Stimulated activated CD4-positive, alpha-beta T cell treated with anti-CD3 and anti-CD28 coated beads, TNF-alpha, amount 100 ng/mL, for 24 hours (primary cell): ENCODE measurements at regions not wholly inside any gene's neighbourhood (a gene's known extent, or its start where the extent isn't known, plus 50 kb on each side); places are given as distances from the start of the nearest gene placed in this dataset.
"Not testable (repeated sequence)": the region's sequence is repeated elsewhere in the genome, so short reads cannot be mapped to it uniquely, and the experiment has no call there.

Source experiments
- DNase-seq, 3 experiments: peaks; one replicate each; pipeline ENCODE4 v3.0.0-alpha.2; 2020; ENCODE audit warnings: low read depth in 3 of 3

DNA sequence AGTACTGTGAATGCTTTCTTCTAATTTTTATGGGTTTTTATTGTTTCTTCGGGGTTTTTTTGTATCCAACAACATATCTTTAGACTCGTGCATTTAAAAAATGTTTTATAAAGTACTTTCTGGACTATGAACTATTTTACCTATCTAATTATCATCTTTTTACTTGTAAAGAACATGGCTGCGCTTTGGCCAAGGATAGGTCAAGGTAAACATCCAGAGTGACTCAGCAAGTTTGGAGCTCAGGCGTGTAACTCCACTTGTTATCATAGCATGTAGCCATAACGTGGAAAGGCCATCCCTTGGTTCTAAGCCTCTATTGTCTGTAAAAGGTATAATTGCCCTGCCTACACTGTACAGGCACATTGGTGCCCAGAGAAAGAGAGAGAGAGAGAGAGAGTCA lies 818.0 kb upstream of the GOT2 start:
- no peak for DNase-seq

DNA sequence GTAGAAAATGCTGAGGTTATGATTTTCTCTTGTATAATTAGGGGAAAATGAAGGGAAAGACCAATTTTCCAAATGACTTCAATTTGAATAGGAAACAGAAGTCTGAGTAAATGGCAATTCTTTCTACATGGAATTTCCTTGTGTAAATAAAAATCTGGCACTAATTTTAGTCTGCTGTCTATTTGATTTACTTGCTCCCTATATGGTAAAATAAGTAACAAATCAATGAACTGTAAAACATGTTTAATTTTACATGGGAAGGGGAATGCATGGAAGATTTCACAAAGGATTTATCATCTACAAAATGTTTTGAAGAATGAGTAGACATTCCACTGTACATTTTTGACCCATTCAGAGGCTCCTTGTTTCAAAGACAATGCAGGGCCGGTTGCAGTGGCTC lies 811.6 kb upstream of the GOT2 start:
- no peak for DNase-seq

DNA sequence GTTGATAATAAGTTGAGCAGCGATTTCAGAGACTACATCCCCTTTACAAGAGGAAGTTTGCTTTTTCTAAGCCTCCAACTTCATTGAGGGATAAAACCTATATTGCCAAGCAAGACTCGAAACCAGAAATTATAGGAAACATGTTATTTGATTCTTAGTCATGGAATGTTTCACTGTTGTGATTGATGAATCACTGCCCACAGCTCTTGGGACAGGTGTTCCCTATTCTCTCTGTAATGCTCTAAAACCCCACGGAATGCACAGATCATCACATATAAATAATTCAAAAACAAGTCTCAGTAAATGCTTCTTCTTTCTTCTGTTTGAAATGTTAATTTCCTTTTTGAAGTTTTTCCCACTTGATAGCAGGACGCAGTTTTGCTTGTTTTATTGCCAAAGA lies 809.5 kb upstream of the GOT2 start:
- DNase-seq, result no peak

DNA sequence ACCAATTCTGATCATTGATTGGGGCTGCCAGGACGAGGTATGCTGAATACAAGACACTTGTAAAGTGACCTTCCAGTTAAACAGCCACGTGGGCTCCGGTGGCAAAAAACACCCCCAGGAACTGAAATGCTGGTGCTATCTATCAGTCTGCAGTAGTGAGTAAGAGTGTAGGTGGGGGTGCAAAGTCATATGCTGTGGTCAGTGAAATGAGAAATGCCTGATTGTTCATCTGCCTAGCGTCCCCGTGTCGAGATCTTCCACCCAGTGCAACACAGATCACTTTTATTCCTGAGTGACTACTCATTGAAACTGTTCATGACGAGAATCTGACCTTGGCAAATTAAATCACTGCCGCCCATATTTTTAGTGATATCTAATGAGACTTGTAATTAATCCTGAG lies 806.5 kb upstream of the GOT2 start:
- DNase-seq, result no peak

DNA sequence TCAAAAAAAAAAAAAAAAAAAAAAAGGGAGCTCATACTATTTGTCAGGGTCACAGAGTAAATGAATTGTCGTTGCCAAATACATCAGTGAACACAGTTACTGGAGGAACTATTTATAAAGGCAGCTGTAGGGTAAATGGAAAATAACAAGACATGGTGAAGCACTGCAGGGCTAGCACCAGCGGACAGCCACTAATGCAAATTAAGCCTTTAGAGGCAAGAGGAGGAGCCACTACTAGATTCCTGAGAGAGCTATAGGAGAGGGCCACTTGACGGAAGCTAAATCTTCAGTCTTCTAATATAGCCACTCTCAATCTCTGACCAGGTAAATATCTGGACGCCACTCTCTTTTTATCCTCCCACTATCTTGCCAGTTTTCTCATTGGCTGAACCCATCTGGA lies 801.2 kb upstream of the GOT2 start:
- no peak for DNase-seq

DNA sequence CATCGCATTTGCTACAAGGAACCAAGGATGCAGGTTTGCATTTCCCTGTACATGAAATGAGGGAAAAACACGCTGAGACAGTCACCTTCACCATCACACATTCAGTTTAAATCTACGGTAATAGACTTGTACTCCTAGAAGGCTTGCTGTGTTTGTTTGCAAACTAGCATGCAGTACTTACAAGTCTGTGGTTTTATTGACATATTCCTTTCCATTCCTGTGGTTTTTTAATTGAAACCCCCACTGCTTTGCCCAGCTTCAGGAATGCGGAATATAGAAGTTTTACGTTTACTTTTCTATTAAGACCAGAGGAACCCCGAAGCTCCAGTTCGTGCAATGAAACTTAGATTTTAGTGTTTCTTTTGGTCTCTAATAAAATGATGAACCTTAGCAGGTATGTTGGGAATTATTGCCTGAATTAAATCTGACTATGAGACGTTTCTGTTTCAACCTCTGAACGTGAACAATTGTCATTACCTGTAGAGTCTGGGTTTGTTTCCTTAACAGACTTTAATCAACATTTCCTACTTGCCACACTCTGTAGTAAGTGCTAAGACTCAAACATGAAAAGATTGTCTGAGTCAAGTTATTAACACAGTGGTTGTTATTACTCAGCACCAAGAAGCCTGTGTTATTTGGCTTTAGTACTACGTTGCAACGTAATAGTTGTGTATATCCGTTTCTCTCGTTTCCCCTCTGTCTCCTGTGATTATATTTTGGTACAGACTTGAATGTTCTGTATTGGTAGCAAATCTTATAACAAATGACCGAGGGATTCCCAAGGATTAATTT lies 793.3 kb upstream of the GOT2 start:
- DNase-seq, result no peak

DNA sequence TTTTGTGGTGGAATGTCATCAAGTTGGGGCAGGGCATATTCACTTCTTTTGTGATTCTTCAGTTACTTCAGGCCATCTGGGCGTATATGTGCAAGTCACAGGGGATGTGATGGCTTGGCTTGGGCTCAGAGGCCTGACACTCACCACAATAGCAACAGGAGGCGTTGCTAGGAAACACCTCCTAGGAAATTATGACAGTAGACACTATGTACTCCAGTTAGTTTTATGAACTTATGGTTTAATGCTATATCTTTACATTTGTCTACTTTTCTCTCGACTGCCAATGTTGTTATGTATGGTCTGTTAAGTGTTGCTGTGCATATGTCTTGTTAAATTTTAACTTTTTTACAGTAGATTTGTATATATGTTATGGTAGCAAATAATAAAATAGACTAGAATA lies 788.7 kb upstream of the GOT2 start:
- no peak for DNase-seq

DNA sequence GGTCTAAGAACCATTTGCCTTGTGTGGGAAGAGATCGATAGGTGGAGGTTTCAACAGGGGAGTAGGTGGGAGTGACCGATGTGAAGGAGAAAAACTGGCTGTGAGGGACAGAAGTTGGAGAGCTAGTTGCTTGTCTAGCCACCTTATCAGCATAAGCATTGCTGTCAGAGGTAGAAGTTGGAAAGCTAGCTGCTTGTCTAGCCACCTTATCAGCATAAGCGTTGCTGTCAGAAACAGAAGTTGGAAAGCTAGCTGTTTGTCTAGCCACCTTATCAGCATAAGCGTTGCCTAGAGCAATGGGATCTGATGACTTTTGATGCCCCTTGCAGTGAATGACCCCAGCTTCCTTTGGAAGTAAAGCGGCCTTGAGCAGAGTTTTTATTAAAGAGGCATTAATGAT lies 784.6 kb upstream of the GOT2 start:
- not testable (repeated sequence) for DNase-seq

DNA sequence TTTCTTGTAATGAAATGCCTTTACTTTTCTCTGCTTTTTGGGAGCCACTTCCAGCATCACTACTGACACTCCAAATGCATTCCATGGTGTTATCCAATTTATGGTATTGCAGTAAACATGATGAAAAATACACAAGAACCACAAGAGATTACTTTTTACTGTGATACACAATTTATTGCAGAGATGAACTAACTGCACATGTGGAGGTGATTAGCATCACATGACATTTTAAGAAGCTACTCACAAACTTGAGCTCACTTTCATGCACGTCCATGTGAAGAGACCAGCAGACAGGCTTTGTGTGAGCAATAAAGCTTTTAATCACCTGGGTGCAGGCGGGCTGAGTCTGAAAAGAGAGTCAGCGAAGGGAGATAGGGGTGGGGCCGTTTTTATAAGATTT lies 780.5 kb upstream of the GOT2 start:
- no peak for DNase-seq

DNA sequence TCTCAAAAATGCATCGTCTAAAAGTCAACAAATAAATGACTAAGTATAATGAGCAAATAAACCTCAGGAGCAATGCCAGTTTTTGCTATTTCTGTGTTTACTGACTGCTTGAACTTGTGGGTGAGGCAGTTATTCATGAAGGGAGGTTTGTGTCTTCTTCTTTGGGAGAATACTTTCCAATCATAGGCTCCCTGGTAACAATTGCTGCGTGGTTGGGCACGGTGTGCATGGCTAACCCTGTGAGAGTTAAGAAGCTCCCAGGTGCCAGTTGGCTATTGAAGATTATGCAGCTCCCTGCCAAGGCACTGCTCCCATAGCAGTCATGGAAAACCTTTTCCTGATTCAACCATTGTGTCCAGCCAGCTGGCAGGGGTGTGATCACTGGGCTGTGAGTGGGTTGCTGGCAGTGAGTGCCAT lies 775.9 kb upstream of the GOT2 start:
- no peak for DNase-seq

DNA sequence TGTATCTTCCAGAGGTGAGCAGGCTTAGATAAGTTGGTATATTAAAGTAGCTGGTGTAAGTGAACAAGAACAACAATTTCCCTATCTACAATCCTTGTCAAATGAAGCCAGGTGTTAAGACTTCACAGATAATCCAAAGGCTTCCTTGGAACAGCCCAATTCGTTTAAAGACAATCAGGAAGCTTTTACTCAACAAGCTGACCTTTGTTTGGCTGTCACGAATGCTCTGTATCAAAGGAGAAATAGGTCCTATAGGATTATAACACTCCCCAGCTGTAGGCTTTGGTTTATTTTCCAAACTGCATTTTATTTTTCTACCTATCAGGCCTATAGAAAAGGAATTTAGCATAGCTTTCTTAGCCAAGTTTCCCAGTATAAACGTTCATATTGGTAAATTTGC lies 766.5 kb upstream of the GOT2 start:
- DNase-seq, result no peak

DNA sequence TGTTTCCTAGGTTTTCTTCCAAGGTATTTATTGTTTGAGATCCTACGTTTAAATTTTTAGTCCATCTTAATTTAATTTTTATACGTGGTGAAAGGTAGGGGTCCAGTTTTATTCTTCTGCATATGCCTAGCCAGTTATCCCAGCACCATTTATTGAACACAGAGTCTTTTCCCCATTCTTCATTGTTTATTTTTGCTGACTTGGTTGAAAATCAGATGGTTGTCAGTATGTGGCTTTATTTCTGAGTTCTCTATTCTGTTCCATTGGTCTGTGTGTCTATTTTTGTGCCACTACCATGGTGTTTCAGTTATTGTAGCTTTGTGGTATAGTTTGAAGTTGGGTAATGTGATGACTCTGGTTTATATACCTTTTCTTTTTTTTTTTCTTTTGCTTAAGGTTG lies 753.0 kb upstream of the GOT2 start:
- no peak for DNase-seq

DNA sequence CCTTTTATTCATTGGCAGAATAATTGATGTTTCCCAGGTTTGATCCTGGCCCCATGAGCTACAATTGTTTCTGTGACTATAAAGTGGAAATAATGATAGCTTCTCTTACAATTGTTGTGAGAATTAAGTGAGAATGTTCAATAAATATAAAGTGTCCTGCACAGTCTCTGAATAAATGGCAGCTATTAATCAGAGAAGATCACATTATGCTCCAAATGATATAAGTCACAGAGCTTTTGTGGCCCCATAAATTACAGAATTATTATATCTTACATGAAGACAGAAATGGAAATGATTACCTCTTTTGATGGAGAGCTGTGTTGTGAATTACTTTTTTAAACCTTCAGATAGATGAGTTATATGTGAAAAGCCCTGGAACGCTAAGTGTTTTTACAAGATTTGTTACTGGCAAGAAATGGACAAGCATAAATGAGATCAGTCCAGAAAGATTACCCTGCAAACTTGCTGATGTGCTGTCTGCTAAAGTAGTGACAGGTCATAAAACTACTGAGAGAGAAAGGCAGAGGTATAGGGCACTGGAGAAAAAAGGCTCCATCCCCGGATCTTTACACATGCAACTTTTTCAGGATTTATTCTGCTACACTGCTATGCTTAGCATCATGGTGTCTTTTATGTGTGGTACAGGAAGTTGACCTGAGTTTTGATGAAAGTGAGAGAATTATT lies 750.9 kb upstream of the GOT2 start:
- DNase-seq, result no peak

DNA sequence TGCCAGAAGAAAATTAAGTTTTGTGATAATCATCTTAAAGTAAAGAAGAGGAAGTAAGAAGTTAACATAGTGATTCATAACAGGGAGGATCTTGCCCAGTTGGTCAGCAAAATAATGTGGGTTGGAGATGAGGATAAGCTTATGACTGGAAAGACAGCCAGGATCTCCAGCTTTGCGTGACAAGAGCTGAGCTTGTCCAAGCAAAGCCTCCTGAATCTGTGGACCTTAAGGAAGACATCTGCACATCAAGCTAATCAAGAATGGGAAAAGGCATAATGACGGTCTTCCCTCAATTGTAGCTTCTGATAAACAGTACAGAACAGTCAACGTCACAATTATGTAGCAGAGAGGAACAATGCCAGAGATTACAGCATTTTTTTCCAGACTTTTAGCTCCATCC lies 744.7 kb upstream of the GOT2 start:
- DNase-seq, result no peak

DNA sequence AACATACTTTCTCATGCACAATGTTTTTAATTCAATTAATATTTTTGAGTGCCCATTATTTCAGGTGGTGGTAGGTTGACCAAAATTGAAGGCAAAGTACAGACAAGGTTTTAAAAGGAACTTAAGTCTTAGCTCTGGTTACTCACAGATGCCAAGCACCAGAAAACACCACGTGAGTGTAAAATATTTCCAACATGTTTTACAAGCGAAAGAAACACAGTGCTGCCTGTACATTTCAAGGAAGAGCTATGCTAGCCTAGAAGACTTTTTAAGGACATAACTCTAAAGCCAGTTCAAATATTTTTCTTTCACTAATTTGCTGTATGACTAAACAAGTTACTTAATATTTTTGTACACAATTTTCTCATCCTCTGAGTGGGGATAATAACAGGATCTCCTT lies 736.4 kb upstream of the GOT2 start:
- no peak for DNase-seq

DNA sequence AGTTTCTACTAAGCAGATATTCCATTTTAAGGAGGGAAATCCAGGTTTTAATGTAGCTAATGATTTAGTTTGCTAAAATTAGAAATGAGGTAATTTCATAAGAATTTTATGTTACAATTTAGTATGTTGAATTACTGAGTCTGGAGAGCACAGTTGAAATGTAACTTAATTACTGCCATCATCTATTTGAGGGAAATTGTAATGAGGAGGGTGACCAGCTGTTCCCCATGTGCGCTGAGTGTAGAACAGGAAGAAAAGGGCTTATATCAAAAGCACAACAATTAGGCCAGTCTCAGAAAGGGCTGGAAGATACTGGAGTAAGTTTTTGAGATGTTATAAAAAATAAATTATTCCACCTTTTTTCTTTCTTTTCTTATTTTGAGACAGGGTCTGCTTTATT lies 735.1 kb upstream of the GOT2 start:
- DNase-seq, result no peak

DNA sequence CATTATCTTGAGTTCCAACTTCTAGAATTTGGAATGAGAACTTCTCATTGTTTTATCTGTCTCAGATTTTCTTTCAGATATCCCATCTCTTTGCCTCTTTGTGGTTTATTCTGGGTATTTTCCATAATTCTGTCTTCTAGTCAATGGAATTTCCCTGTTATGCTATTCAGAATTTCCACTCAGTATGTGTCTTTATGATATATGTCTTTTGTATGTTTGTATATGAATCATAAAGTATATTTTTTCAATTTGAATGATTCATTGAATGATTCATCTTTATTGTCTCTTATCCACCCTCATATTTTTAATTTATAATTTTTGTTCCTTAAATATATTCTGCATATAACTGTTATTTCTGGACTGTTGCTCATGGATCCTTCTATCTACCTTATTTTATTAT lies 729.7 kb upstream of the GOT2 start:
- DNase-seq, result no peak

DNA sequence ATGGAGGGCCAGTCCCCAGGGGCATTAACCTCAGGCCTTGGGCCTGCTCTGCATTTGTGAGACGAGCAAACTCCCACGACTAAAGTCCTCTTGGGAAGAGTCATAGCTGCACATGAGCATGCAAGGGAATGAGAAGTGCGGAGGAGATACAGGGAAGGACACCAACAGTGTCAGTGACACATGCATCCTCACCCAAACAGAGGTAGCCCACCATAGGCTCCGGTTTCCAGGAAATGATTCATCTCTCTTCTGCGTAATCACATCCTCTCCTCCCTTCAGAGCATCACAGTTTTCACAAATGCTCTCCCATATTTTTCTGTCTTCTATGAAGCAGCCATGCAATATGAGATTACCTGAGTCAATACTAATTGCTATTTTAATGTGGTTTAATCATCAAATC lies 725.7 kb upstream of the GOT2 start:
- no peak for DNase-seq

DNA sequence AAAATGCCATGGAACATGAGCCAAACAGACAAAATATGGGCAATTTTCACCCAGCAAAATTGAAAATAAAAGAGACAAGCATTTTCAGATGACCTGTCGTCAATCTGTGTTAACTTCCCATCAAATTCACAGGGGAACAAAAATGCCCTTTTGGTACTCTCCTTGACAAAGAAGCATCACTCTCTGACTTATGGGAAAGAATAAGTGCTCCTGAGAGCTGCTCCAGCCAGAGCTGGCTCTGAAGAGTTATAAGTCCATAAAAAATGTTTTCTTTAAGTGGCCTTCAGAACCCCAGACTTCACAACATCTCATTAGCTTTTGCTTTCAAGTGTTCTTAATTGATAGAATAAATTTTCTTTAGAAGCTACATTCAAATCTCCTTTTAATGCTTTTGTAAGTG lies 721.4 kb upstream of the GOT2 start:
- no peak for DNase-seq

DNA sequence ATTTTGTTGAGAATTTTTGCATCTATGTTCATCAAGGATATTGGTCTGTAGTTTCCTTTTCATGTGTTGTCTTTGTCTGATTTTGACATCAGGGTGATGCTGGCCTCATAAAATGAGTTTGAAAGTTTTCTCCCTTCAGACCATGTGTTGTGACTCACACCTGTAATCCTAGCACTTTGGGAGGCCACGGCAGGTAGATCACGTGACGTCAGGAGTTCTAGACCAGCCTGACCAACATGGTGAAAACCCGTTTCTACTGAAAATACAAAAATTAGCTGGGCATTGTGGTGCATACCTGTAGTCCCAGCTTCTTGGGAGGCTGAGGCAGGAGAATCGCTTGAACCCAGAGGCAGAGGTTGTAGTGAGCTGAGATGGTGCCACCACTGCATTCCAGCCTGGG lies 716.4 kb upstream of the GOT2 start:
- DNase-seq, result not testable (repeated sequence)

DNA sequence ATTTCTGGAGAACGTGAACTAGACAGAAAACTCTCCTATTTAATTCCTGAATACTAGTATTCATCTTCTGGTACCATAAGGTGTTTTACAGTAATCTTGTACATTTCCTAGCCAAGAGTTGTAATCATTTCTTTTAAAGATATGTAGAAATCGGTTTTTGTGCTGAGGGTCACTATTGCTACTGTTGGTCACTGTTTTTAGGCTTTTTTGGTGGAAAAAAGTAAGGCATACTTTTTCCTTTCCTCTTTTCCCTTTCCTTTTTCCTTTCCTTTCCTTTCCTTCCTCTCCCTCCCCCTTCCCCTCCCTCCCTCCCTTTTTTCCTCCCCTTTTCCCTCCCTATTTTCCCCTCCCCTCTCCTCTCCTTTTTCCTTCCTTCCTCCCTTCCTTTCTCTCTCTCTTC lies 706.4 kb upstream of the GOT2 start:
- DNase-seq, result no peak

DNA sequence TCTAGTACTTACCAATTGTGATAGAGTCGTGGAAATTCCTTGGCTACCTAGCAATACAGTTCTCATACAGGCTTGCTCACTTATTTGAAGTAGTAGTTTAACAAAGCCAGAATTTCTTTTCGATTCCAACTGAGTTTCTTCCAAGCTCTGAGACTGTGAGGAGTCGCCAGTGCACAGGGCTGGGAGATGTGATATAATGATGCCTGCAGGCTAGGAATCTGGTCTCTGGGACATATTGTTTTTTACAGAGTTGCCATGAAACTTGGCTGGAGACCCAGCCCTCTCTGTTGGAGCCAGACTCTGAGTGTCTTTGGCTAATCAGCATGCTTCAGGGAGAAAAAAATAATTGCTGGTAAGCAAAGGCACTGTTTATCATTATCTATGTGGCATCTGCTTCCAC lies 698.8 kb upstream of the GOT2 start:
- no peak for DNase-seq

DNA sequence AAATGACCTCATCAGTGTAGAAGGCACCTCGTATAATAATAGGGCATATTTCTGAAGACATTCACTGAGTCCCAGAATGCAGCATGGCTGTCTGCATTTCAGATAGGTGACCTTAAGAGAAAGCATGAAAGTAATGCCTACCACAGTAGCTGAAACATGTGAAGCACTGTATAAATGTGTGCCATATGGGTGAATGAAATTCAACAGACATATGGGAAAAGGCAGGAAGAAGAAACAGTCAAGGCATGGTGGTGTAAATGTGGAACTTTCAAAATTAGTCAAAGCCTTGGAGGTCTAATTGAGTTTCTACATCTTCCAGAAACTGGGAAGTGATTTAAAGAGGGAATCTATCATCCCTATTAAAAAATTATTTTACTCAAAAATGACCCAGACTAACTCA lies 698.2 kb upstream of the GOT2 start:
- no peak for DNase-seq
